ENCODE measurements at regions not wholly inside any gene's neighbourhood (a gene's known extent, or its start where the extent isn't known, plus 50 kb on each side); places are given as distances from the start of the nearest gene placed in this dataset.

DNA sequence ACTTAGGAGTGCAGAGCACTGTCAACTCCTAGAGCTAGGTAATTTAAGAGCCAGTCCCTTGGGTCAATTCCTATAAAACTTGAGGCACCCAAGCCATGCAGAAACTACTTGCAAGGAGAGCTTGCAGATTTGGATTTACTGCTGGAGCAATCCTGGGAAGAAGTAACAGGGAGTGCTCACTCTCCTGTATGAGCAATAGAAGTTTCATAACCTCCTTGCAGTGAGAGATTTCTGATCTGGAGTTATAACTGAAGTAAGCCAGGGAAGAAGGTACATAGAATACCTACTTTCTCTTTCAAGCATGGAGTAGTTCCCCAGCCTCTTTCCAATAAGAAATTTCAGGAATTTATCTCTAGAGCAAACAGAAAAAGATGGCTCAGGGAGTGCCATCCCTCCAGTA lies 650.1 kb upstream of the USP15 start:
- TF ChIP-seq SP1 (CRISPR knock-in tag; conservative IDR thresholded peaks at IDR 0.05) (no peak), KAT7 (CRISPR knock-in tag; IDR thresholded peaks at IDR 0.05; ENCODE audit: borderline replicate concordance) (no peak), TP53 (CRISPR knock-in tag; IDR thresholded peaks at IDR 0.05) (no peak), CREB1 (CRISPR knock-in tag; IDR thresholded peaks at IDR 0.05) (no peak), MXD4 (CRISPR knock-in tag; IDR thresholded peaks at IDR 0.05; ENCODE audit: borderline replicate concordance) (no peak), MAX (CRISPR knock-in tag; IDR thresholded peaks at IDR 0.05) (no peak), ZNF423 (CRISPR knock-in tag; IDR thresholded peaks at IDR 0.05) (no peak), TCF7 (CRISPR knock-in tag; IDR thresholded peaks at IDR 0.05; ENCODE audit: low read depth) (no peak), ZNF671 (CRISPR knock-in tag; IDR thresholded peaks at IDR 0.05) (no peak)
- TF ChIP-seq, protein P1, sequence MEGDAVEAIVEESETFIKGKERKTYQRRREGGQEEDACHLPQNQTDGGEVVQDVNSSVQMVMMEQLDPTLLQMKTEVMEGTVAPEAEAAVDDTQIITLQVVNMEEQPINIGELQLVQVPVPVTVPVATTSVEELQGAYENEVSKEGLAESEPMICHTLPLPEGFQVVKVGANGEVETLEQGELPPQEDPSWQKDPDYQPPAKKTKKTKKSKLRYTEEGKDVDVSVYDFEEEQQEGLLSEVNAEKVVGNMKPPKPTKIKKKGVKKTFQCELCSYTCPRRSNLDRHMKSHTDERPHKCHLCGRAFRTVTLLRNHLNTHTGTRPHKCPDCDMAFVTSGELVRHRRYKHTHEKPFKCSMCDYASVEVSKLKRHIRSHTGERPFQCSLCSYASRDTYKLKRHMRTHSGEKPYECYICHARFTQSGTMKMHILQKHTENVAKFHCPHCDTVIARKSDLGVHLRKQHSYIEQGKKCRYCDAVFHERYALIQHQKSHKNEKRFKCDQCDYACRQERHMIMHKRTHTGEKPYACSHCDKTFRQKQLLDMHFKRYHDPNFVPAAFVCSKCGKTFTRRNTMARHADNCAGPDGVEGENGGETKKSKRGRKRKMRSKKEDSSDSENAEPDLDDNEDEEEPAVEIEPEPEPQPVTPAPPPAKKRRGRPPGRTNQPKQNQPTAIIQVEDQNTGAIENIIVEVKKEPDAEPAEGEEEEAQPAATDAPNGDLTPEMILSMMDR (IDR thresholded peaks at IDR 0.05) = no peak
- TF ChIP-seq, protein P2, sequence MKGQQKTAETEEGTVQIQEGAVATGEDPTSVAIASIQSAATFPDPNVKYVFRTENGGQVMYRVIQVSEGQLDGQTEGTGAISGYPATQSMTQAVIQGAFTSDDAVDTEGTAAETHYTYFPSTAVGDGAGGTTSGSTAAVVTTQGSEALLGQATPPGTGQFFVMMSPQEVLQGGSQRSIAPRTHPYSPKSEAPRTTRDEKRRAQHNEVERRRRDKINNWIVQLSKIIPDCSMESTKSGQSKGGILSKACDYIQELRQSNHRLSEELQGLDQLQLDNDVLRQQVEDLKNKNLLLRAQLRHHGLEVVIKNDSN (CRISPR knock-in tag; IDR thresholded peaks at IDR 0.05) = no peak
- TF ChIP-seq, protein P3, sequence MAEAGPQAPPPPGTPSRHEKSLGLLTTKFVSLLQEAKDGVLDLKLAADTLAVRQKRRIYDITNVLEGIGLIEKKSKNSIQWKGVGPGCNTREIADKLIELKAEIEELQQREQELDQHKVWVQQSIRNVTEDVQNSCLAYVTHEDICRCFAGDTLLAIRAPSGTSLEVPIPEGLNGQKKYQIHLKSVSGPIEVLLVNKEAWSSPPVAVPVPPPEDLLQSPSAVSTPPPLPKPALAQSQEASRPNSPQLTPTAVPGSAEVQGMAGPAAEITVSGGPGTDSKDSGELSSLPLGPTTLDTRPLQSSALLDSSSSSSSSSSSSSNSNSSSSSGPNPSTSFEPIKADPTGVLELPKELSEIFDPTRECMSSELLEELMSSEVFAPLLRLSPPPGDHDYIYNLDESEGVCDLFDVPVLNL (CRISPR knock-in tag; IDR thresholded peaks at IDR 0.05; ENCODE audit: borderline replicate concordance, low read depth) = no peak
